GM12865 (cell line): ENCODE measurements at regions not wholly inside any gene's neighbourhood (a gene's known extent, or its start where the extent isn't known, plus 50 kb on each side); places are given as distances from the start of the nearest gene placed in this dataset.

Source experiments
- DNase-seq: peaks from one replicate; pipeline ENCODE4 v3.0.0; 2010; ENCODE audit warnings: low read depth
- H3K4me3 ChIP-seq: 2 replicates; pipeline ENCODE4 v1.5.1; 2011; ENCODE audit warnings: mild to moderate bottlenecking, low read depth, low read length, control low read depth
- CTCF ChIP-seq: IDR thresholded peaks from 2 replicates; pipeline ENCODE4 v1.5.1; 2011; ENCODE audit warnings: low read length, control low read depth, low read depth, inconsistent platforms; ENCODE audit not compliant: insufficient read depth; ENCODE audit errors: missing control alignments

- H3K4me3 ChIP-seq: no peak overlapping the region
- no peak for DNase-seq
- no peak for TF ChIP-seq CTCF
These were observed 87.3 kb downstream of the PJA1 start for GRCh38 chrX:69077895-69078455.

- DNase-seq: no peak
- no peak overlapping the region for H3K4me3 ChIP-seq
- TF ChIP-seq CTCF: no peak
These were observed 89.2 kb downstream of the PJA1 start for GRCh38 chrX:69076088-69076487.

- TF ChIP-seq CTCF: no peak
- H3K4me3 ChIP-seq: no peak overlapping the region
- no peak for DNase-seq
These were observed 90.5 kb downstream of the PJA1 start for GRCh38 chrX:69074726-69075125.

- no peak overlapping the region for H3K4me3 ChIP-seq
- TF ChIP-seq CTCF: no peak
- DNase-seq: no peak
These were observed 91.5 kb downstream of the PJA1 start for GRCh38 chrX:69073721-69074120.

- DNase-seq: no peak
- TF ChIP-seq CTCF: no peak
- no peak overlapping the region for H3K4me3 ChIP-seq
These were observed 92.0 kb downstream of the PJA1 start for GRCh38 chrX:69073241-69073640.

GRCh38 chrX:69072486-69073006 is 92.7 kb downstream of the PJA1 start:
- no peak for DNase-seq
- no peak for TF ChIP-seq CTCF
- H3K4me3 ChIP-seq: no peak overlapping the region
